ENCODE measurements at regions not wholly inside any gene's neighbourhood (a gene's known extent, or its start where the extent isn't known, plus 50 kb on each side); places are given as distances from the start of the nearest gene placed in this dataset.
"Not testable (repeated sequence)": the region's sequence is repeated elsewhere in the genome, so short reads cannot be mapped to it uniquely, and the experiment has no call there.

DNA sequence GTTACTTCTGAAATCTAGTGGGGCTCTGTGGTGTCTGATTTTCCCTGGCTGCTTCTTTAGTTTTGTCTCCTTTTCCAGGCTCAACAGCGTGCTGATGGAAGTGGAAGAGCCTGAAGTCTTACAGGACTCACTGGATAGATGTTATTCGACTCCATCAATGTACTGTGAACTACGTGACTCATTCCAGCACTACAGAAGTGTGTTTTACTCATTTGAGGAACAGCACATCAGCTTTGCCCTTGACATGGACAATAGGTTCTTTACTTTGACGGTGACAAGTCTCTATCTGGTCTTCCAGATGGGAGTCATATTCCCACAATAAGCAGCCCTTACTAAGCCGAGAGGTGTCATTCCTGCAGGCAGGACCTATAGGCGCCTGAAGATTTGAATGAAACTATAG, 51.1 kb downstream of the NBPF8 start:
- H3K9me3 ChIP-seq (ENCODE audit: low read depth, low read length); H3K4me1 ChIP-seq (ENCODE audit: insufficient read depth, low read length); H3K4me3 ChIP-seq (ENCODE audit: low read length); H3K27me3 ChIP-seq (ENCODE audit: insufficient read depth, low read length): not testable (repeated sequence)

DNA sequence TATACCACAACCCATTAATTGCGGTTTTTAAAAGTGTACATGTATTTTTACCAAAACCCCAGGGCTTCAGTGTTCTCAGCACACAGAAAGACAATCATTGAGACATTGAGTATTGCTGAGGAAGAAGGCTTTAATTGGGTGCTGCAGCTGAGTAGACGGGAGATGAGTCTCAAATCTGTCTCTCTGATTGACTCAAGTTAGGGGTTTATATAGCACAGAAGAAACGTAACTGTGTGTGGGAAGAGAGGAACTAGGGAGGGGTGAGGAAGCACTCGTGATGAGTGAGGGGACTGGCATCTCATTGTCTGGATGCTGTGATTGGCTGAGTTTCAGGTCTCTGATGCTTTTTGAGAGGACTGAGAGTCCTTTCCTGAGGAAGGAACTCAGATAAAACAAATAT, 62.8 kb downstream of the NBPF8 start:
- H3K27me3 ChIP-seq (ENCODE audit: insufficient read depth, low read length); H3K4me1 ChIP-seq (ENCODE audit: insufficient read depth, low read length); H3K9me3 ChIP-seq (ENCODE audit: low read depth, low read length); H3K4me3 ChIP-seq (ENCODE audit: low read length): not testable (repeated sequence)

DNA sequence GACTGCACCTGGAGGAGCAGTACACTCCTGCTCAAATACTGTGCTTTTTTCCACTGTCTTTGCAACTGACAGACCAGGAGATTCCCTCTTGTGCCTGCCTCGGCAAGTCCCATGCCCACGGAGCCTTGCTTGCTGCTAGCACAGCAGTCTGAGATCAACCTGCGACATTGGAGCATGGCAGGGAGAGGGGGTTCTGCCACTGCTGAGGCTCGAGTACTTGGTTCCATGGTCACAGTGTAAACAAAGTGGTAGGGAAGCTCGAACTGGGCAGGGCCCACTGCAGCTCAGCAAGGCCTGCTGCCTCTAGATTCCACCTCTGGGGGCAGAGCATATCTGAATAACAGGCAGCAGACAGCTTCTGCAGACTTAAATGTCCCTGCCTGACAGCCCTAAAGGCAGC, 63.6 kb downstream of the NBPF8 start:
- not testable (repeated sequence) for H3K4me3 ChIP-seq (ENCODE audit: low read length); H3K27me3 ChIP-seq (ENCODE audit: insufficient read depth, low read length); H3K9me3 ChIP-seq (ENCODE audit: low read depth, low read length); H3K4me1 ChIP-seq (ENCODE audit: insufficient read depth, low read length)

DNA sequence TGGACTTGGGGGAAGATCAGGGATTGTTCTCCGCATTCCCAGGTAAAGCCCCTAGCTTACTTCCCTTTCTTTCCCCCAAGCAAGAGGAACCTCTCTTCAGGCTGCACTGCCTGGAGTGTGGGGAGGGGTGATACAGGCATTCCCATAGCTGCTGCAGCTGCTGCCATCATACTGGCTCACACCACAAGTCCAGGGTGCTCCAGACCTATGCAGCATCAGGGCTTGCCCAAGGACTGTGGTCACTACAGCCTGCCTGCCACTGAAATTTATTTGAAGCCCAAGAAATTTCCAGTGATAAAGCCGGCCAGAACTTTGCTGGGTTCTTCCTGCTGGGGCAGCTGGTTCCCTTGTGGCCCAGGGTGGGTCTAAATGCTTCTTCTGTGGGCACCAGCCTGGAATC, 72.7 kb downstream of the NBPF8 start:
- not testable (repeated sequence) for H3K9me3 ChIP-seq (ENCODE audit: low read depth, low read length); H3K4me1 ChIP-seq (ENCODE audit: insufficient read depth, low read length); H3K4me3 ChIP-seq (ENCODE audit: low read length); H3K27me3 ChIP-seq (ENCODE audit: insufficient read depth, low read length)

DNA sequence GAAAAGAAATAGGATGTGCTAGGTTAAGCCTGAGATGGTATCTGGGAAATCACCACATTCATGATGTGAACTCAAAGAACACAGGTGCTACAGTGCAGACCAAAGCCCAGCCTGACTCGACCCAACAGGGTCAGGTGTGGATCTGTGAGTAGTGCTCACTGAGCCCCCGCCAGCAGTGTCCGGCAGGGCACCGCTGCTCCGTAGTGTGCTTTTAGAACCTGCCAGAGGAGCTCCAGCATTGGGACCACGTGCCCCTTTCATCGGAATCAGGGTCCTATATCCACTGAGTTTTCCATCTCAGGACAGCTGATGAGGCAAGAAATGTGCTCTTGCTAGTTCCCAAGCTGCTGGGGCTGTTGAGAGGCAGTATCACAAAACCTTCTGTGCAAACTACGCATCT, 74.4 kb downstream of the NBPF8 start:
- not testable (repeated sequence) for H3K4me1 ChIP-seq (ENCODE audit: insufficient read depth, low read length); H3K4me3 ChIP-seq (ENCODE audit: low read length); H3K9me3 ChIP-seq (ENCODE audit: low read depth, low read length); H3K27me3 ChIP-seq (ENCODE audit: insufficient read depth, low read length)

DNA sequence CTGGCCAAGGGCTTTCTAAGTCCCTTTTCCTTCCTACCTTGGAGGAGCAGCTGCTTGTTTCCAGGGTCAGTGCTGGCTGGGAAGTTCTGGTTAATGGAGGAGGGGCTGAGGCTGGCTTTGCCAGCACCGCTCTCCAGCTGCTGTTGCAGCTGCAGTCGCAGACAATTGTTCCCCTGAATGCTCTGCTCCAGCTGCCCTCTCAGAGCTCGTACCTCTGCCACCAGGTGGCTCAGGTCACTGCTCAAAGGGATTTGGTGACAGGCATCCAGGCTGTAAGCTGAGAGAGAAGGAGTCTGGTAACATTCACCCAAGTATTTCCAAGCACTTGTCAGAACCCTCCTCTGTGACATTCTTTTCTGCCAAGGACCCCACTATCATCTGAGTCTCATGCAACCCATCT, 82.3 kb downstream of the NBPF8 start:
- not testable (repeated sequence) for H3K4me3 ChIP-seq (ENCODE audit: low read length); H3K4me1 ChIP-seq (ENCODE audit: insufficient read depth, low read length); H3K9me3 ChIP-seq (ENCODE audit: low read depth, low read length); H3K27me3 ChIP-seq (ENCODE audit: insufficient read depth, low read length)

DNA sequence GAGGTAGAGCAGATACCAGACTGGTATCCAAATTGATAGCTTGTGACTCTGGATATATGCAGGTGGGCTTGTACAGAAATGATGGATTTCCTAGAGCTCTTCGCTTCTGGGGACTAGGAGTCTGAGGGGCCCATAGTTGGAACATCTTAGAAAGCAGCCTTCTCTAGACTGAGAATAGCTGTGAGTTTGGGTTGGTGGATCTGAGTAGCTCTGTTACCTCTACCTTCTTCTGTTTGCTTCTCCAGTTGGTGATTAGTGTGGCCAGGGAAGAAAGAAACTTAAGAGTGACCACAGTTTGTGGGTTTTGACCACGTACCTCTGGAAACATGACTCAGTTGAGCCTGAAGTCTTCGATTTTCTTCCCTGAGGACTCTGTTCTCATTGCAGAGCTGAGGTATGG, 88.4 kb downstream of the NBPF8 start:
- H3K4me1 ChIP-seq (ENCODE audit: insufficient read depth, low read length); H3K4me3 ChIP-seq (ENCODE audit: low read length); H3K9me3 ChIP-seq (ENCODE audit: low read depth, low read length); H3K27me3 ChIP-seq (ENCODE audit: insufficient read depth, low read length): not testable (repeated sequence)

DNA sequence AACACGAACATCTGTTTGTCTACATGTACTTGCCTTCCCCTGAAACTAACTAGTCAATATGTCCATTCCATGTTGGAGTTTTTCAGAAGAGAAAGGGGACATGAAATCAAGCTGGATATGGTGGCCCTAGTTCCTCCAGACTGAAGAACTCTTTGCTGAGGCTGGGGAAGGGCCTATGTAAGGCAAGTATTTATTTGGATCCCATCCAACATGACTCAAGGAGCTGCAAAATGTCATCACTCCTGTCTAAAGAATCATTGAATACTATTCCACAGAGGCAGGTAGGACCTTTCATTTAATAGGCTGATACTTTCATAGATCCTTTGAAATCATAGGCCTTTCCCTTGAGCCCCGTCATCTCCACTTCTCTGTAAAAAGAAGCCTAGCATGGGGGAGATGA, 91.5 kb downstream of the NBPF8 start:
- not testable (repeated sequence) for H3K4me1 ChIP-seq (ENCODE audit: insufficient read depth, low read length); H3K4me3 ChIP-seq (ENCODE audit: low read length); H3K9me3 ChIP-seq (ENCODE audit: low read depth, low read length); H3K27me3 ChIP-seq (ENCODE audit: insufficient read depth, low read length)

DNA sequence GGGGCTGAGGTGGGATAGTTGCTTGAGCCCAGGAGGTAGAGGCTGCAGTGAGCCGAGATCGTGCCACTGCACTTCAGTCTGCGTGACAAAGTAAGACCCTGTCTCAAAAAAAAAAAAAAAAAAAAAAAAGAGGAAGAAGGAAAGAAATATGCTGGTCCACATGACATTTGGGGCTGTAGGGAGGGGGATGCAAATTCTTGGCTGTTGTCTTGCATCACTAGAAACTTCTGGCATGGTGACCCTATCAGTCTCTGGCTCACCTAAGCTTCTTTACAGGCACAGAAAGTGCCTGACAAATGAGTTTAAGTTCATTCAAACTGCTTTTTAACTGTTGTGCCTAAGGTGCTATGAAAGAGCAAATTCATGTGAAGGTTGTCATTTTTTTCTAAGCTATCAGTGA, 93.5 kb downstream of the NBPF8 start:
- H3K4me1 ChIP-seq (ENCODE audit: insufficient read depth, low read length); H3K27me3 ChIP-seq (ENCODE audit: insufficient read depth, low read length); H3K9me3 ChIP-seq (ENCODE audit: low read depth, low read length); H3K4me3 ChIP-seq (ENCODE audit: low read length): not testable (repeated sequence)

DNA sequence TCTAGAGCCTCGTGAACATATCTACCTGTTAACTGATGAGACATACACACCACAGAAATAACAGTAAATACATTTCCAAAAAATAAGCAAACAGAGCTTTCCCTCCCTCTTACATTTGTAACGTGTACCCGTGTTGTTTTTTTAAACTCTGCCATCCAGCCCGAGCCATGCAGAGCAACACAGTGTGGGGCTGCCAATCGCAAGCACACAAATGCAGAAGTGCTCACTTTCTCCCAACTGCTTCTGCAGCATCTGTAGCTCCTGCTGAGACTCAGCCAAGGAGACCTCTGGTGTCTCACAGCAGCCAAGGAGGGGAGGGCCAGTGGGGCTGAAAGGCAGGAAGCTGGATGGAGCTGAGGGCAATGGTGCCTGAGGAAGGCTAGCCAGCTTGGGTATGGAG, 94.4 kb downstream of the NBPF8 start:
- not testable (repeated sequence) for H3K4me1 ChIP-seq (ENCODE audit: insufficient read depth, low read length); H3K9me3 ChIP-seq (ENCODE audit: low read depth, low read length); H3K4me3 ChIP-seq (ENCODE audit: low read length); H3K27me3 ChIP-seq (ENCODE audit: insufficient read depth, low read length)

DNA sequence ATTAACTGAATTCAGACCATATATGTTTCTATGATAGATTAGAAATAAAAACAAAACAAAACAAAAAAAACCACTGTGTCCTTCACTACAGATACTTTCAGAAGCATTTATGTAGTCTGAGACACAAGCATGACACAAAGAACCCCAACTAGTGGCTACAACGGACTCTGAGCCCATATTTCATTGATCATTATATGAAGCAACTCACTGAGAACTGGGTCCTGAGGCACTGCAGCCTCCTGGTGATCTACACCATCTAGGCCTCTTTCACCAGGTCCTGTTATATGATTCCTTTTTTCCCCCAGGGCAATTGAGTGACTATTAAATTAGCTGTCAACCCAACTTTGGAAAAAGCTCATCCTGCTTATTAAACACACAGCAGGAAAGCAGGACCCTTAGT, 98.3 kb downstream of the NBPF8 start:
- not testable (repeated sequence) for H3K9me3 ChIP-seq (ENCODE audit: low read depth, low read length); H3K4me1 ChIP-seq (ENCODE audit: insufficient read depth, low read length); H3K4me3 ChIP-seq (ENCODE audit: low read length); H3K27me3 ChIP-seq (ENCODE audit: insufficient read depth, low read length)

DNA sequence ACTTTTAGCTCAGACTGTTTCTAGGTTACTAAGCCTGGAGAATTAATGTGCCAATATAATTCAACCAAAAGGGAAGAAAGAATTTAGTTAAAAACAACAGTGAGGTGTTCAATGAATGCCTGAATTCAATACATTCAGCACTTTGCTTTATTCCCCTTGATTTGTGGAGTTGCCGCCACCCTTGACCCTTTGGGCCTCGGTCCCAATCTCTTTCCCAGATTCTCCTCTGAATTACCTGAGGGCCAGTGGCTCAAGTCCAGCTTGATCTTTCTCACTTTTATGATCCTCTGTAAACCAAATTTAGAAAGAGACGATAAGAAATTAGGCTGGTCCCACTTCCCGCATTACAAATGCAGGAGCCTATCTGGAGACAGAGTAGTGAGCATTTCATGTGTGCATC, 98.7 kb downstream of the NBPF8 start:
- H3K4me1 ChIP-seq (ENCODE audit: insufficient read depth, low read length); H3K4me3 ChIP-seq (ENCODE audit: low read length); H3K27me3 ChIP-seq (ENCODE audit: insufficient read depth, low read length); H3K9me3 ChIP-seq (ENCODE audit: low read depth, low read length): not testable (repeated sequence)

DNA sequence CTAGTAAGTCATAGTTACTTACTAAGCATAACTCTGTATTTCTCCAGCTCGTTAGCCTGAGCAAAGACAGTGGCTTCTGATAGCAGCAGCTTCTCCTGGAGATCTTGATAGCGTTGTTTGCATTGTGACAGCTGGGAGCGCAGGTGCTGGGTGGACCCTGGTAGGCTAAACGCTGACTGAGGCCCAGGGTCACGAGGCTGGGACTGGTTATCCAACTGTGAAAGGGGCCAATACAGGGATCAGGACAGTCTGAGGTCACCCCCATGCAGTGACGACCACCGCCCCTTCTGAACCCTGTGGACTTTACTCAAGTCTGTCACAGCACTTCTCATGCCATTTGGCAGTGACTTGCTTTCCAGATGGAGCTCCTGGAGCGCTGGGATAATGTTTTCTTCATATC, 104.4 kb downstream of the NBPF8 start:
- H3K27me3 ChIP-seq (ENCODE audit: insufficient read depth, low read length); H3K4me1 ChIP-seq (ENCODE audit: insufficient read depth, low read length); H3K9me3 ChIP-seq (ENCODE audit: low read depth, low read length); H3K4me3 ChIP-seq (ENCODE audit: low read length): not testable (repeated sequence)

DNA sequence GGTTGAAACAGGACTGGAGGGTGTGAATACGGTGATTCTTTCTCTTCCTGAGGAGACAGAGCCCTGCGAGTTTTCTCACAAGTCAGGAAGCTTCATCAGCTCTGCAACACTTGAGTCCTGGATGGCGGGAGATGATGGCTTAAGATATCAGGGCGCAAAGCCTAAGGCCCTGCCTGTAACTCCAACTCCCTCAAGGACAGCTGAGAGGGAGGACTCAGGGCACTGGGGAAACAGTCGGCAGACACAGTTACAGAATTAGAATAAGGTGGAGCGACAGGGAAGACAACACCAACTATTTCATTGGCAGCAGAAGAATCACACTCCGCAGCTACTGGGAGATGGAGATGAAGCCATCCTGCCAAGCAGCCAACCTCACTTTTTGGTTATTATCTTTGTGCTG, 109.6 kb downstream of the NBPF8 start:
- not testable (repeated sequence) for H3K27me3 ChIP-seq (ENCODE audit: insufficient read depth, low read length); H3K4me3 ChIP-seq (ENCODE audit: low read length); H3K4me1 ChIP-seq (ENCODE audit: insufficient read depth, low read length); H3K9me3 ChIP-seq (ENCODE audit: low read depth, low read length)

DNA sequence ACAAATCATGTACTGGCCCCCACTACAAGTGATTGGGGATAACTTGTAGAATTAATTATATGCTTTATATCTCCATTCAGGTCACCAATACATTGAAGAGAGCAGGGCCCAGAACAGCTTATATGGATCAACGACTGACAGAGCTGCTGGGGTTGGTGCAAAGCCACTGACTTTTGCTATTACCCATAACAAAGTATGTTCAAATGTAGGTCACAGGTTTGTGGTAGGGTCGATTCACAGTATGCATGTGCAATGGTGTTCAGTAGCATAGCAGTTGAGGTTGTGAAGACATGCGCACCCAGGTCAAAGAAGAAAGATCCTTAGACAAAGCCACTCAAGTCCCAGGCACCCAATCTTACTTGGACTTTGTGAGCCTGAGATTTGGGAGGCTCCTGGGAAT, 110.6 kb downstream of the NBPF8 start:
- H3K4me3 ChIP-seq (ENCODE audit: low read length); H3K9me3 ChIP-seq (ENCODE audit: low read depth, low read length); H3K4me1 ChIP-seq (ENCODE audit: insufficient read depth, low read length); H3K27me3 ChIP-seq (ENCODE audit: insufficient read depth, low read length): not testable (repeated sequence)

DNA sequence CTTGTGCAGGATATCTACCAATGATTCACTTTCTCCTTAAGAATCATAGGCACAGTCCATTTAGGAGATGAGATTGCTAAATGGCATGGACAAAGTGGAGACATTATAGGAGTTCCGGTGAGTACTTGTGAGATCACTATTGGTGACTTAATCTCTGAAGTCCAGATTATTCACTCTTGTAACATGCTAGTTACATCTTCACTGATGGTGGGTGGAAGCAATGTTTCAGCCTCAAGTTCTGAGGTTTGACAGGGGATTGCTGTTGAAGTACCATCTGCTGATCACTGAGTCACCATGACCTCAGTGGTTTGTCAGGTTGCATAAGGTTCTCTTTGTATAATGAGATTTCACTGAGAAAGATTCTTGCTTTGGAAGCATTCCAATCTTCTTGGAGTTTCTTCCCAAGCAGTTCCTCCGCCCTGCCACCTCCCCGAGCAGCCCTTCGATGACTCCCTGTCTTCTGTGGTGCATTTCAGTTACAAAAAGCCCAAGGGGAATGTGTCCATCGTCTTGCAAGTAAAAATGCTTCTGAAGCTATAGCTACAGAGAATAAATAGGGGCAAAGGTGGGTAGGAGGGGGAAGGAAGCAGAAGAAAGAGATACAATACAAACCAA, 114.7 kb downstream of the NBPF8 start:
- H3K27me3 ChIP-seq (ENCODE audit: insufficient read depth, low read length); H3K4me3 ChIP-seq (ENCODE audit: low read length): not testable (repeated sequence)

DNA sequence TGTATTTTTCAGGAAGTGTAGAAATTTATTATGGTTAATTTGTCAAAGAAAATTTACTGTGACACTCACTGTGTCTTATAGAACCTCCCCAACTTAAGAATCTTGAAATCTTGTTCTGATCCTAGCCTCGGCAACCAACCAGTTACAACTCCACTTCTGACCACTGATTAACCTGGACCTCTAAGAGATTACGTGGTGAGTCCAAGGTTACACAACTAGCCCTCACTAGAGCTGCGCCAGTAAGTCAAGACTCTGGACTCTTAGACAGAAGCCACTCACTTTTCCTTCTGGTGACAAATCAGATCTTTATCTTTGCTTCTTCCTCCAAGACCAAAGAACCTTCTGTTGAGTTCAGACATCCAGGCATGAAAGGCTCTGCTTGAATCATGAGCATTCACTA, 116.6 kb downstream of the NBPF8 start:
- not testable (repeated sequence) for H3K27me3 ChIP-seq (ENCODE audit: insufficient read depth, low read length); H3K4me3 ChIP-seq (ENCODE audit: low read length); H3K9me3 ChIP-seq (ENCODE audit: low read depth, low read length); H3K4me1 ChIP-seq (ENCODE audit: insufficient read depth, low read length)

More for the DNA sequence above, 114.7 kb downstream of the NBPF8 start:
- H3K4me1 ChIP-seq (ENCODE audit: insufficient read depth, low read length); H3K9me3 ChIP-seq (ENCODE audit: low read depth, low read length): not testable (repeated sequence)
